HEK293 (cell line): ENCODE measurements at regions not wholly inside any gene's neighbourhood (a gene's known extent, or its start where the extent isn't known, plus 50 kb on each side); places are given as distances from the start of the nearest gene placed in this dataset.

Source experiments
- CTCF ChIA-PET: fragments of 350-600 bp; formaldehyde crosslinking; extraction: SDS; loops from one replicate; lab custom pipeline; 2021; ENCODE audit warnings: antibody characterized with exemption; lab: Yijun Ruan, JAX
- POLR2A ChIA-PET: fragments of 300-600 bp; formaldehyde crosslinking; extraction: SDS; loops from one replicate; lab custom pipeline; 2020; ENCODE audit warnings: antibody characterized with exemption, inconsistent platforms; lab: Yijun Ruan, JAX
- H3K27ac ChIP-seq: fragments of 200-500 bp; sonication (Bioruptor generic); 2 replicates; pipeline ENCODE4 v1.5.1; 2014; ENCODE audit warnings: low read depth, low read length, control low read depth, inconsistent platforms; ENCODE audit errors: extremely low read depth
- H3K36me3 ChIP-seq, 2 experiments: fragments of 200-500 bp in 1 of 2; sonication (Bioruptor generic) in 1 of 2; 1 replicate in 1 of 2; 2 replicates in 1 of 2; pipeline ENCODE4 v1.5.1; 2014 to 2017; ENCODE audit warnings: inconsistent platforms in 2 of 2, low read length in 2 of 2; ENCODE audit not compliant: control insufficient read depth in 2 of 2, insufficient read depth in 1 of 2
- H3K4me1 ChIP-seq: fragments of 200-500 bp; sonication (Bioruptor generic); 2 replicates; pipeline ENCODE4 v1.5.1; 2014; ENCODE audit warnings: mild to moderate bottlenecking, low read length, inconsistent platforms; ENCODE audit not compliant: control insufficient read depth, insufficient read depth
- H3K4me3 ChIP-seq: 2 replicates; pipeline ENCODE4 v1.5.1; 2011; ENCODE audit warnings: low read depth, mild to moderate bottlenecking, control low read depth, low read length, moderate library complexity
- H3K9me3 ChIP-seq: fragments of 200-500 bp; sonication (Bioruptor generic); 2 replicates; pipeline ENCODE4 v1.5.1; 2014; ENCODE audit warnings: low read depth, low read length, inconsistent platforms; ENCODE audit not compliant: control insufficient read depth, insufficient read depth
- EGR2 ChIP-seq: fragments of 450-650 bp; formaldehyde crosslinking; IDR thresholded peaks from 2 replicates; pipeline ENCODE4 v1.5.1; 2016; ENCODE audit warnings: low read depth, missing biosample characterization, missing genetic modification characterization
- OVOL3 ChIP-seq: fragments of 450-650 bp; formaldehyde crosslinking; IDR thresholded peaks from 2 replicates; pipeline ENCODE4 v1.5.1; 2016; ENCODE audit warnings: missing biosample characterization, missing genetic modification characterization
- SP7 ChIP-seq: fragments of 450-650 bp; formaldehyde crosslinking; IDR thresholded peaks from 2 replicates; pipeline ENCODE4 v1.5.1; 2016; ENCODE audit warnings: missing biosample characterization, missing genetic modification characterization
- ZNF138 ChIP-seq: fragments of 450-650 bp; formaldehyde crosslinking; IDR thresholded peaks from 2 replicates; pipeline ENCODE4 v1.5.1; 2016; ENCODE audit warnings: missing biosample characterization, missing genetic modification characterization, borderline replicate concordance
- ZNF140 ChIP-seq: fragments of 450-650 bp; formaldehyde crosslinking; IDR thresholded peaks from 2 replicates; pipeline ENCODE4 v1.5.1; 2016; ENCODE audit warnings: missing biosample characterization, missing genetic modification characterization
- ZNF169 ChIP-seq: fragments of 450-650 bp; formaldehyde crosslinking; IDR thresholded peaks from 2 replicates; pipeline ENCODE4 v1.5.1; 2016; ENCODE audit warnings: missing biosample characterization, missing genetic modification characterization
- ZNF174 ChIP-seq: fragments of 450-650 bp; formaldehyde crosslinking; IDR thresholded peaks from 2 replicates; pipeline ENCODE4 v1.5.0; 2017; ENCODE audit warnings: missing biosample characterization, mild to moderate bottlenecking, missing genetic modification characterization
- ZNF214 ChIP-seq: fragments of 450-650 bp; formaldehyde crosslinking; IDR thresholded peaks from 2 replicates; pipeline ENCODE4 v1.5.1; 2017; ENCODE audit warnings: missing biosample characterization, mild to moderate bottlenecking, missing genetic modification characterization, borderline replicate concordance
- ZNF221 ChIP-seq: fragments of 450-650 bp; formaldehyde crosslinking; IDR thresholded peaks from 2 replicates; pipeline ENCODE4 v1.5.1; 2017; ENCODE audit warnings: missing biosample characterization, missing genetic modification characterization, borderline replicate concordance
- ZNF311 ChIP-seq: fragments of 450-650 bp; formaldehyde crosslinking; IDR thresholded peaks from 2 replicates; pipeline ENCODE4 v1.5.1; 2017; ENCODE audit warnings: missing biosample characterization, missing genetic modification characterization, borderline replicate concordance
- ZNF473 ChIP-seq: fragments of 450-650 bp; formaldehyde crosslinking; IDR thresholded peaks from 2 replicates; pipeline ENCODE4 v1.5.1; 2017; ENCODE audit warnings: missing biosample characterization, missing genetic modification characterization
- ZNF529 ChIP-seq: fragments of 450-650 bp; formaldehyde crosslinking; IDR thresholded peaks from 2 replicates; pipeline ENCODE4 v1.5.1; 2017; ENCODE audit warnings: missing genetic modification characterization, missing biosample characterization; ENCODE audit not compliant: insufficient replicate concordance
- ZNF544 ChIP-seq: fragments of 450-650 bp; formaldehyde crosslinking; IDR thresholded peaks from 2 replicates; pipeline ENCODE4 v1.5.0; 2017; ENCODE audit warnings: missing biosample characterization, missing genetic modification characterization
- ZNF548 ChIP-seq: fragments of 450-650 bp; formaldehyde crosslinking; IDR thresholded peaks from 2 replicates; pipeline ENCODE4 v1.5.1; 2016; ENCODE audit warnings: missing biosample characterization, missing genetic modification characterization
- ZNF555 ChIP-seq: fragments of 450-650 bp; formaldehyde crosslinking; conservative IDR thresholded peaks from 2 replicates; pipeline ENCODE4 v1.5.1; 2017; ENCODE audit warnings: missing biosample characterization, mild to moderate bottlenecking, missing genetic modification characterization, inconsistent platforms
- ZNF610 ChIP-seq: fragments of 450-650 bp; formaldehyde crosslinking; IDR thresholded peaks from 2 replicates; pipeline ENCODE4 v1.5.1; 2016; ENCODE audit warnings: missing biosample characterization, missing genetic modification characterization, borderline replicate concordance
- ZNF654 ChIP-seq: fragments of 450-650 bp; formaldehyde crosslinking; IDR thresholded peaks from 2 replicates; pipeline ENCODE4 v1.5.1; 2016; ENCODE audit warnings: low read depth, missing biosample characterization, missing genetic modification characterization
- ZNF792 ChIP-seq: fragments of 450-650 bp; formaldehyde crosslinking; IDR thresholded peaks from 2 replicates; pipeline ENCODE4 v1.5.1; 2016; ENCODE audit warnings: missing biosample characterization, missing genetic modification characterization
- ZSCAN16 ChIP-seq: fragments of 450-650 bp; formaldehyde crosslinking; IDR thresholded peaks from 2 replicates; pipeline ENCODE4 v1.5.1; 2016; ENCODE audit warnings: missing biosample characterization, missing genetic modification characterization
- TF ChIP-seq, protein P1 (sequence below): fragments of 450-650 bp; formaldehyde crosslinking; IDR thresholded peaks from 2 replicates; pipeline ENCODE4 v1.5.1; 2016; ENCODE audit warnings: missing biosample characterization, missing genetic modification characterization
- TF ChIP-seq, protein P2 (sequence below): fragments of 450-650 bp; formaldehyde crosslinking; IDR thresholded peaks from 2 replicates; pipeline ENCODE4 v1.5.1; 2016; ENCODE audit warnings: missing biosample characterization, missing genetic modification characterization, borderline replicate concordance
- TF ChIP-seq, protein P3 (sequence below): fragments of 450-650 bp; formaldehyde crosslinking; IDR thresholded peaks from 2 replicates; pipeline ENCODE4 v1.5.1; 2016; ENCODE audit warnings: missing biosample characterization, missing genetic modification characterization, borderline replicate concordance
- TF ChIP-seq, protein P4 (sequence below): fragments of 450-650 bp; formaldehyde crosslinking; IDR thresholded peaks from 2 replicates; pipeline ENCODE4 v1.5.0; 2017; ENCODE audit warnings: missing biosample characterization, missing genetic modification characterization, borderline replicate concordance
- TF ChIP-seq, protein P5 (sequence below): fragments of 450-650 bp; formaldehyde crosslinking; IDR thresholded peaks from 2 replicates; pipeline ENCODE4 v1.5.1; 2016; ENCODE audit warnings: missing biosample characterization, missing genetic modification characterization

DNA sequence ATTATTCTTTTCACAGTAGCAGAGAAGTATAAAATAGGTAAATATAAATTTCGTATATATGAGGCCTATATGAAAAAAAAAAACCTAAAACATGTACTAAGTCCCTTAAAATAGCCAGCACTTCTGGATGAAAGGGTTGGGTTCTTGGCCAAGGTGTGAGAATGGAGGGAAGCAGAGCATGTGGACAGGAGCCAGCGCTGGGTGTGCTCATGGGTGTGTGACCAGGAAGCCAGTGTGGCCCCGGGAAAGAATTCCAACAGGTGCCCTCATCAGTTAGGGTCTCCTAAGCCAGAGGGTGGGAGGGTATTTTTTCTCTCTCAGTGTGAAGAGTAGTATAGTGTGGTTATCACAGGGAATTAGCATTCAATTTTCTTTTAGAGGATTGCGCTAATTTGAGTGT lies 401.9 kb upstream of the IGFBP3 start:
- H3K27ac ChIP-seq = no peak overlapping the region
- no peak for TF ChIP-seq ZNF473
- TF ChIP-seq, protein P1, sequence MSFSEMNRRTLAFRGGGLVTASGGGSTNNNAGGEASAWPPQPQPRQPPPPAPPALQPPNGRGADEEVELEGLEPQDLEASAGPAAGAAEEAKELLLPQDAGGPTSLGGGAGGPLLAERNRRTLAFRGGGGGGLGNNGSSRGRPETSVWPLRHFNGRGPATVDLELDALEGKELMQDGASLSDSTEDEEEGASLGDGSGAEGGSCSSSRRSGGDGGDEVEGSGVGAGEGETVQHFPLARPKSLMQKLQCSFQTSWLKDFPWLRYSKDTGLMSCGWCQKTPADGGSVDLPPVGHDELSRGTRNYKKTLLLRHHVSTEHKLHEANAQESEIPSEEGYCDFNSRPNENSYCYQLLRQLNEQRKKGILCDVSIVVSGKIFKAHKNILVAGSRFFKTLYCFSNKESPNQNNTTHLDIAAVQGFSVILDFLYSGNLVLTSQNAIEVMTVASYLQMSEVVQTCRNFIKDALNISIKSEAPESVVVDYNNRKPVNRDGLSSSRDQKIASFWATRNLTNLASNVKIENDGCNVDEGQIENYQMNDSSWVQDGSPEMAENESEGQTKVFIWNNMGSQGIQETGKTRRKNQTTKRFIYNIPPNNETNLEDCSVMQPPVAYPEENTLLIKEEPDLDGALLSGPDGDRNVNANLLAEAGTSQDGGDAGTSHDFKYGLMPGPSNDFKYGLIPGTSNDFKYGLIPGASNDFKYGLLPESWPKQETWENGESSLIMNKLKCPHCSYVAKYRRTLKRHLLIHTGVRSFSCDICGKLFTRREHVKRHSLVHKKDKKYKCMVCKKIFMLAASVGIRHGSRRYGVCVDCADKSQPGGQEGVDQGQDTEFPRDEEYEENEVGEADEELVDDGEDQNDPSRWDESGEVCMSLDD (tag by site-specific recombination) = no peak
- TF ChIP-seq, protein P2, sequence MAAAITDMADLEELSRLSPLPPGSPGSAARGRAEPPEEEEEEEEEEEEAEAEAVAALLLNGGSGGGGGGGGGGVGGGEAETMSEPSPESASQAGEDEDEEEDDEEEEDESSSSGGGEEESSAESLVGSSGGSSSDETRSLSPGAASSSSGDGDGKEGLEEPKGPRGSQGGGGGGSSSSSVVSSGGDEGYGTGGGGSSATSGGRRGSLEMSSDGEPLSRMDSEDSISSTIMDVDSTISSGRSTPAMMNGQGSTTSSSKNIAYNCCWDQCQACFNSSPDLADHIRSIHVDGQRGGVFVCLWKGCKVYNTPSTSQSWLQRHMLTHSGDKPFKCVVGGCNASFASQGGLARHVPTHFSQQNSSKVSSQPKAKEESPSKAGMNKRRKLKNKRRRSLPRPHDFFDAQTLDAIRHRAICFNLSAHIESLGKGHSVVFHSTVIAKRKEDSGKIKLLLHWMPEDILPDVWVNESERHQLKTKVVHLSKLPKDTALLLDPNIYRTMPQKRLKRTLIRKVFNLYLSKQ (tag by site-specific recombination) = no peak
- no peak for TF ChIP-seq ZNF221 (tag by site-specific recombination)
- no peak for TF ChIP-seq ZNF169 (tag by site-specific recombination)
- no peak for TF ChIP-seq ZNF311 (tag by site-specific recombination)
- TF ChIP-seq ZNF610 (tag by site-specific recombination) = no peak
- no peak for TF ChIP-seq ZNF174 (tag by site-specific recombination)
- no peaks in the 10 kb centered on the region for H3K36me3 ChIP-seq
- H3K4me3 ChIP-seq = no peak overlapping the region
- no peaks in the 10 kb centered on the region for H3K9me3 ChIP-seq
- ChIA-PET CTCF (no interaction called here), POLR2A (no interaction called here)
- no peaks in the 10 kb centered on the region for H3K4me1 ChIP-seq

DNA sequence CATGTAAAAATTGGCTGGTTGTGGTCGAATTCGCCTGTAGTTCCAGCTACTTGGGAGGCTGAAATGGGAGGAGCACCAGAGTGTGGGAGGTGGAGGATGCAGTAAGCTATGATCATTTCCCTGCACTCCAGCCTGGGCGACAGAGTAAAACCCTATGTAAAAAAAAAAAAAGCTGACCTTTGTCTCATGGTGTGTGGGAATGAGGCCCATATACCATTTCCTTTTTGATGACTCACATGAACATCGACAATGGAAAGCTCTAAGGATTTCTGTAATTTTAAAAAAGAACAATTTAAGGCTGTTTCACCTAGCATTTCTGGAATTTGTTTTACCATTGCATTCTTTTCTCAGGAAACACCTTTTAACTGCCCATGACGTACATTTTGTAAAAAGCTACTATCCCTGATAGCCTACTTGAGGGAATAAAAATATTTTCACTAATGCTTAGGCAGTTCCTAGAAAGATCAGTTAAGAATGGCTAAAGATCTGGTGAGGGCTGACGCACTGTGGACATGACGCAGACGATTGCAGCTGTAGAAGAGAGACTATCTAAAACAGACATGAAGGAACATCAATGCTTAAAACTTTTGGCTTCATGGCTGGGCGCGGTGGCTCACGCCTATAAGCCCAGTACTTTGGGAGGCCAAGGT lies 400.6 kb upstream of the IGFBP3 start:
- Histone ChIP-seq H3K36me3 (no peaks in the 10 kb centered on the region), H3K9me3 (no peaks in the 10 kb centered on the region), H3K4me1 (no peaks in the 10 kb centered on the region), H3K27ac (no peak overlapping the region), H3K4me3 (no peak overlapping the region)
- ChIA-PET POLR2A (no interaction called here), CTCF (interaction anchor here (0.6 to 0.7 kb wide), 4 partner anchors 30 to 433 kb away, joined by 3 to 4 read pairs (median 3); no protein-coding TSS in a partner anchor)
- TF ChIP-seq ZNF140 (tag by site-specific recombination) (no peak), ZNF544 (tag by site-specific recombination) (no peak), SP7 (tag by site-specific recombination) (no peak), ZNF529 (no peak), ZSCAN16 (tag by site-specific recombination) (no peak), ZNF214 (tag by site-specific recombination) (no peak), OVOL3 (no peak), ZNF792 (no peak), ZNF654 (no peak), ZNF169 (tag by site-specific recombination) (no peak), ZNF138 (tag by site-specific recombination) (no peak), ZNF548 (tag by site-specific recombination) (no peak), ZNF555 (tag by site-specific recombination) (no peak), EGR2 (tag by site-specific recombination) (no peak)
- TF ChIP-seq, protein P3, sequence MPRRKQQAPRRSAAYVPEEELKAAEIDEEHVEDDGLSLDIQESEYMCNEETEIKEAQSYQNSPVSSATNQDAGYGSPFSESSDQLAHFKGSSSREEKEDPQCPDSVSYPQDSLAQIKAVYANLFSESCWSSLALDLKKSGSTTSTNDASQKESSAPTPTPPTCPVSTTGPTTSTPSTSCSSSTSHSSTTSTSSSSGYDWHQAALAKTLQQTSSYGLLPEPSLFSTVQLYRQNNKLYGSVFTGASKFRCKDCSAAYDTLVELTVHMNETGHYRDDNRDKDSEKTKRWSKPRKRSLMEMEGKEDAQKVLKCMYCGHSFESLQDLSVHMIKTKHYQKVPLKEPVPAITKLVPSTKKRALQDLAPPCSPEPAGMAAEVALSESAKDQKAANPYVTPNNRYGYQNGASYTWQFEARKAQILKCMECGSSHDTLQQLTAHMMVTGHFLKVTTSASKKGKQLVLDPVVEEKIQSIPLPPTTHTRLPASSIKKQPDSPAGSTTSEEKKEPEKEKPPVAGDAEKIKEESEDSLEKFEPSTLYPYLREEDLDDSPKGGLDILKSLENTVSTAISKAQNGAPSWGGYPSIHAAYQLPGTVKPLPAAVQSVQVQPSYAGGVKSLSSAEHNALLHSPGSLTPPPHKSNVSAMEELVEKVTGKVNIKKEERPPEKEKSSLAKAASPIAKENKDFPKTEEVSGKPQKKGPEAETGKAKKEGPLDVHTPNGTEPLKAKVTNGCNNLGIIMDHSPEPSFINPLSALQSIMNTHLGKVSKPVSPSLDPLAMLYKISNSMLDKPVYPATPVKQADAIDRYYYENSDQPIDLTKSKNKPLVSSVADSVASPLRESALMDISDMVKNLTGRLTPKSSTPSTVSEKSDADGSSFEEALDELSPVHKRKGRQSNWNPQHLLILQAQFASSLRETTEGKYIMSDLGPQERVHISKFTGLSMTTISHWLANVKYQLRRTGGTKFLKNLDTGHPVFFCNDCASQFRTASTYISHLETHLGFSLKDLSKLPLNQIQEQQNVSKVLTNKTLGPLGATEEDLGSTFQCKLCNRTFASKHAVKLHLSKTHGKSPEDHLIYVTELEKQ (tag by site-specific recombination) = no peak
- TF ChIP-seq, protein P4, sequence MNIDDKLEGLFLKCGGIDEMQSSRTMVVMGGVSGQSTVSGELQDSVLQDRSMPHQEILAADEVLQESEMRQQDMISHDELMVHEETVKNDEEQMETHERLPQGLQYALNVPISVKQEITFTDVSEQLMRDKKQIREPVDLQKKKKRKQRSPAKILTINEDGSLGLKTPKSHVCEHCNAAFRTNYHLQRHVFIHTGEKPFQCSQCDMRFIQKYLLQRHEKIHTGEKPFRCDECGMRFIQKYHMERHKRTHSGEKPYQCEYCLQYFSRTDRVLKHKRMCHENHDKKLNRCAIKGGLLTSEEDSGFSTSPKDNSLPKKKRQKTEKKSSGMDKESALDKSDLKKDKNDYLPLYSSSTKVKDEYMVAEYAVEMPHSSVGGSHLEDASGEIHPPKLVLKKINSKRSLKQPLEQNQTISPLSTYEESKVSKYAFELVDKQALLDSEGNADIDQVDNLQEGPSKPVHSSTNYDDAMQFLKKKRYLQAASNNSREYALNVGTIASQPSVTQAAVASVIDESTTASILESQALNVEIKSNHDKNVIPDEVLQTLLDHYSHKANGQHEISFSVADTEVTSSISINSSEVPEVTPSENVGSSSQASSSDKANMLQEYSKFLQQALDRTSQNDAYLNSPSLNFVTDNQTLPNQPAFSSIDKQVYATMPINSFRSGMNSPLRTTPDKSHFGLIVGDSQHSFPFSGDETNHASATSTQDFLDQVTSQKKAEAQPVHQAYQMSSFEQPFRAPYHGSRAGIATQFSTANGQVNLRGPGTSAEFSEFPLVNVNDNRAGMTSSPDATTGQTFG (tag by site-specific recombination) = no peak
- TF ChIP-seq, protein P5, sequence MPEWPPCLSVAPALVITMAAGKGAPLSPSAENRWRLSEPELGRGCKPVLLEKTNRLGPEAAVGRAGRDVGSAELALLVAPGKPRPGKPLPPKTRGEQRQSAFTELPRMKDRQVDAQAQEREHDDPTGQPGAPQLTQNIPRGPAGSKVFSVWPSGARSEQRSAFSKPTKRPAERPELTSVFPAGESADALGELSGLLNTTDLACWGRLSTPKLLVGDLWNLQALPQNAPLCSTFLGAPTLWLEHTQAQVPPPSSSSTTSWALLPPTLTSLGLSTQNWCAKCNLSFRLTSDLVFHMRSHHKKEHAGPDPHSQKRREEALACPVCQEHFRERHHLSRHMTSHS = no peak
